PC-3 (cell line): ENCODE measurements at regions not wholly inside any gene's neighbourhood (a gene's known extent, or its start where the extent isn't known, plus 50 kb on each side); places are given as distances from the start of the nearest gene placed in this dataset.

Experiments used
- EZH2 ChIP-seq: fragments of 300-600 bp; sonication (generic); IDR thresholded peaks from one replicate; pipeline ENCODE4 v1.6.1; 2017; ENCODE audit warnings: antibody characterized with exemption, mild to moderate bottlenecking, low read length; ENCODE audit not compliant: unreplicated experiment
- TF ChIP-seq, protein P1 (sequence below): fragments of 300-600 bp; sonication (generic); conservative IDR thresholded peaks from 2 replicates; pipeline ENCODE4 v1.5.1; 2017; ENCODE audit warnings: antibody characterized with exemption, low read depth, mild to moderate bottlenecking, low read length

DNA sequence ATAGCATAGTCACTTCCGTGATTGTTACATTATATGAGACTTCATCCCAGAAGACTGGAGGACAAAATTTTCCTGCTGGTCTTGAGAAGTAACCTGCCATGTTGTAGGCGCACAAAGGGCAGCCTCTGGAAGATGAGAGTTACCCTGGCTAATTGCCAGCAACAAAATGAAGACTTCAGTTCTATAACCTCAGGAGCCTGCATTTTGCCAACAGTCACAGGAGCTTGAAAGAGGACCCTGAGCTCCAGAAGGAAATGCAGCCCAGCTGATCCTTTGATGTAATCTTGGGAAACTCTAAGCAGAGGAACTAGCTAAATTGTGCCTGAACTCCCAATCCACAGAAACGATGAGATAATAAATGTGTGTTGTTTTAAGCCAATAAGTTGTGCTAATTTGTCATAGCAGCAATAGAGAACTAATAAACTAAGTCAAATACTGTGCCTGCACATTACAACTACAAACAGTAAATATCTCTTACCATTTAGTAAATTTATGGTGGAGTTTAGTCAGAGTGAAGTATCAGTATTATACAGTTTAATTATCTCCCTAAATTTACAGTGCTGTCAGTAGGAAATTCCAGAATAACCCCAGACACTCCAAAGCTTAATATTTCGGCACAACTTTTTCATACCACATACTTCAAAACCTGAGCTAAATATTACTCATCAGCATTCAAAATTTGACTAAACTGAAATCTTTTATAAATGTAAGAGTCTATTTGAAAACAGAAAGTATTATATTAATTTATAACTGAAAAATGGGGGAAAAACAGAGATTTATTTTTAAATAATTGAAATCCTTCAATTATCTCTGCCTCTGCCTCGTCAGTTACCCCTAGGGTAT lies 90.1 kb upstream of the MAPK10 start:
- no peak for TF ChIP-seq EZH2
- TF ChIP-seq, protein P1, sequence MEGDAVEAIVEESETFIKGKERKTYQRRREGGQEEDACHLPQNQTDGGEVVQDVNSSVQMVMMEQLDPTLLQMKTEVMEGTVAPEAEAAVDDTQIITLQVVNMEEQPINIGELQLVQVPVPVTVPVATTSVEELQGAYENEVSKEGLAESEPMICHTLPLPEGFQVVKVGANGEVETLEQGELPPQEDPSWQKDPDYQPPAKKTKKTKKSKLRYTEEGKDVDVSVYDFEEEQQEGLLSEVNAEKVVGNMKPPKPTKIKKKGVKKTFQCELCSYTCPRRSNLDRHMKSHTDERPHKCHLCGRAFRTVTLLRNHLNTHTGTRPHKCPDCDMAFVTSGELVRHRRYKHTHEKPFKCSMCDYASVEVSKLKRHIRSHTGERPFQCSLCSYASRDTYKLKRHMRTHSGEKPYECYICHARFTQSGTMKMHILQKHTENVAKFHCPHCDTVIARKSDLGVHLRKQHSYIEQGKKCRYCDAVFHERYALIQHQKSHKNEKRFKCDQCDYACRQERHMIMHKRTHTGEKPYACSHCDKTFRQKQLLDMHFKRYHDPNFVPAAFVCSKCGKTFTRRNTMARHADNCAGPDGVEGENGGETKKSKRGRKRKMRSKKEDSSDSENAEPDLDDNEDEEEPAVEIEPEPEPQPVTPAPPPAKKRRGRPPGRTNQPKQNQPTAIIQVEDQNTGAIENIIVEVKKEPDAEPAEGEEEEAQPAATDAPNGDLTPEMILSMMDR: no peak
